Activated T-cell treated with anti-CD3 and anti-CD28 coated beads, Interleukin-2, amount 50 U/mL, for 72 hours (primary cell): ENCODE measurements at regions not wholly inside any gene's neighbourhood (a gene's known extent, or its start where the extent isn't known, plus 50 kb on each side); places are given as distances from the start of the nearest gene placed in this dataset.

Experiments
- ATAC-seq, 2 donors: fragments of 150-1000 bp; cut with Tn5 transposase; replicated peaks in 1 of 2; 2 replicates each; pipeline ENCODE4 v1.10.0; 2021; ENCODE audit warnings: moderate library complexity in 2 of 2, mild to moderate bottlenecking in 1 of 2
- DNase-seq, 2 donors: peaks; one replicate each; pipeline ENCODE4 v3.0.0; 2021 to 2022; ENCODE audit warnings: mixed read lengths in 1 of 2
- H3K27ac Mint-ChIP-seq: one replicate; pipeline ENCODE4 v1.8.0; 2022; ENCODE audit warnings: mild to moderate bottlenecking, moderate library complexity, mixed read lengths
- H3K27me3 Mint-ChIP-seq: one replicate; pipeline ENCODE4 v1.8.0; 2022; ENCODE audit warnings: low read depth, mixed read lengths
- H3K36me3 Mint-ChIP-seq, 2 donors: one replicate each; pipeline ENCODE4 v1.8.0; 2022; ENCODE audit warnings: mixed read lengths in 2 of 2, mild to moderate bottlenecking in 1 of 2; ENCODE audit not compliant: insufficient read depth in 2 of 2
- H3K4me1 Mint-ChIP-seq: one replicate; pipeline ENCODE4 v1.8.0; 2022; ENCODE audit warnings: low read depth, mixed read lengths
- H3K4me3 Mint-ChIP-seq, 2 donors: one replicate each; pipeline ENCODE4 v1.8.0; 2022; ENCODE audit warnings: mild to moderate bottlenecking in 2 of 2, mixed read lengths in 2 of 2, moderate library complexity in 2 of 2
- H3K9me3 Mint-ChIP-seq, 2 donors: one replicate each; pipeline ENCODE4 v1.8.0; 2022; ENCODE audit warnings: mixed read lengths in 2 of 2

DNA sequence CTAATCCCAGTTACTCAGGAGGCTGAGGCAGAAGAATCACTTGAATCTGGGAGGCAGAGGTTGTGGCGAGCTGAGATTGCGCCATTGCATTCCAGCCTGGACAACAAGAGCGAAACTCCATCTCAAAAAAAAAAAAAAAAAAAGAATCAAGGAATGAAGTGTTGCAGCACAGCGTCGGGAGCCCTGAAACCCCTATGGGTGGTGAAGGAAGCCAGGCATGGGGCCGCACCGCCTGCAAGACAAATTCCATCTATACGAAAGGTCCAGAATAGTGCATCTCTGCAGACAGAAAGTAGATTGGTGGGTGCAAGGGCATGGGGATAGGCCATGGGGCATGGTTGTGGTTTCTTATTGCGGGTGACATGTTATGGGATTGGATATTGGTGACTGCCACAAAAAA lies 98.6 kb upstream of the PRR20G start:
- Mint-ChIP-seq H3K4me1 (no peaks in the 10 kb centered on the region), H3K4me3 (no peak overlapping the region), H3K27me3 (no peaks in the 10 kb centered on the region), H3K27ac (no peak overlapping the region), H3K36me3 (no peaks in the 10 kb centered on the region), H3K9me3 (no peaks in the 10 kb centered on the region)
- DNase-seq, result no peak
- no peak for ATAC-seq

DNA sequence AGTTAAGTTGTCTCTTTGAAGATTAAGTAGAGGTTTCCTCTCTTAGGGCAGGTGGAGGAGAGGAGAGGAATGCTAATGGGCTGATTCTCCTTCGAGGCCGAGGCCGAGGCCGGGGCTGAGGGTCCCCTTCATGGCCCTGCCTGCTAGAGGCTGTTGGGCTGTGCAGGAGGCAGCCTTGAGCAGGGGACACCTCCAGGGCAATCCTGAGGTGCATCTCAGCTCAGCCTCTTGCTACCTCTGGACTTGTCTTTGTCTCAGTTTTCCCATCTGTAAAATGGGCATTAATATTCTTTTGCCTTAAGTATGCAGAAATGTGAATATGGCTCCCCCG lies 97.7 kb upstream of the PRR20G start:
- H3K36me3 Mint-ChIP-seq, result no peaks in the 10 kb centered on the region
- no peak overlapping the region for H3K4me3 Mint-ChIP-seq
- no peak overlapping the region for H3K27ac Mint-ChIP-seq
- ATAC-seq, result no peak
- DNase-seq, result no peak
- H3K4me1 Mint-ChIP-seq, result no peaks in the 10 kb centered on the region
- peaks cover 9% of the 10 kb centered on the region for H3K27me3 Mint-ChIP-seq
- peaks cover 0 to 2% of the 10 kb centered on the region in 2 donors for H3K9me3 Mint-ChIP-seq

DNA sequence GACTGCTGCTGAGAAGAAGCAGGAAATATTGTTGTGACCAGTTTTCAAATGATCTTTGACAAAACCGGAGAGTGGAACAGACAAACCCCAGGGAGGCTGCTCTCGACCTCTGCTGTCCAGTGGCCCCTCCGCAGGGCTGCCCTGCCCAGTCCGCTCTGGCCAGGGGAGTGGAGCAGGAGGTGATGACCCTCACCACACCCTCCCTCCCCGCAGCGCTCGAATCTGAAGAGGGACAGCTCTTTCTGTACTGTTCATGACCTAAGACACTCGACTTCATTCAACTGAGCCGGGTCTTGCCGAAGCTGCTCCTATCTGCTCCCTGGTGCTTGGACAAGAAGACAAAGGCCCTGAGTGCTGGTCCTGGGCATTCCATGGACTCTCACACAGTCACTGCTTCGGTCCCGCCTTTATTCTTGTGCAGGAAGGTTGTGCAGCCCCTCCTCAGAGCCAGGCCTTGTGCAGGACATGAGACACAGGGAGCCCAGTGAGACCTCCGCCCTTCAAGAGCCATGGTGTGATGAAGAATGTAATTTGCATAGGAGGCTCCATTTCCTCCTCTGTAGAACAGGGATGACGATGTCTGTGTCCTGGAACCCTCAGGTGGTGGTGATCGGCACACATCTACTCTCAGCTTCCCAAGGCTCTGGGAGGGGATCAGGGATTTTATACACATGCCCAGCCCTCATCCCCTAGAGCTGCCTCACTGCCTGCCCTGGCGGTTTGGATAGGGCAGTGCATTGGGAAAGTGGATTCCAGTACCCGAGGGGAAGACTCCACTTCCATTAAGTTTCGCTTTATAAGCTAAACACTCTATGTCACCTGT lies 97.1 kb upstream of the PRR20G start:
- H3K4me3 Mint-ChIP-seq, result no peak overlapping the region
- no peak for DNase-seq
- no peaks in the 10 kb centered on the region for H3K36me3 Mint-ChIP-seq
- peaks cover 0 to 3% of the 10 kb centered on the region in 2 donors for H3K9me3 Mint-ChIP-seq
- peaks cover 12% of the 10 kb centered on the region for H3K27me3 Mint-ChIP-seq
- ATAC-seq, result no peak
- no peak overlapping the region for H3K27ac Mint-ChIP-seq
- H3K4me1 Mint-ChIP-seq, result no peaks in the 10 kb centered on the region

DNA sequence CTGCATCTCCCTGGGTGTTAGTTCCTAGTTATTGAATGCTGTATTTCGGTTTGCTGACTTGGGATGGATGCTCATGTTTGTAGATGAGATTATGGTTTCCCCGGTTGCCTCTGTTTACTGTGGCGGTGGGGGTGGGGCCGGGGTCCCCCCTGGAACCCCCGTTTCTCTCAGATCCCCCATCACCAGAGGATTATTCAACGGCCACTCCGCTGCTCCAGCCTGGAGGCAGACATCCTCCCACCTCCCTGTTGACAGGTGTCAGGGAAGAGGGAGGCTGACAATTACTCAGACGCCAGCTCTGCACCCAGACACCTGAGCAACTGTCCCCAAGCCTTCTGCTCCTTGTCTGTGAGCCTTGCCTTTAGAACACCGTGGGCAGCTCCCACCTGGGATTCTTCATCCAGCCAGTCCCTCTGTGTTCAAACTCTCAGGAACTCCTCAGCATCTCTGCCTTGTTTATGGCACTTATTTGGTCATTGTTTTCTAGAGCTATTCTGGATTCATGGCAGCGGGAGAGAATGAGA lies 95.9 kb upstream of the PRR20G start:
- Mint-ChIP-seq H3K27ac (no peak overlapping the region), H3K36me3 (no peaks in the 10 kb centered on the region), H3K27me3 (peaks cover 12% of the 10 kb centered on the region), H3K4me1 (no peaks in the 10 kb centered on the region), H3K9me3 (peaks cover 0 to 3% of the 10 kb centered on the region in 2 donors), H3K4me3 (no peak overlapping the region)
- ATAC-seq, result no peak
- no peak for DNase-seq

DNA sequence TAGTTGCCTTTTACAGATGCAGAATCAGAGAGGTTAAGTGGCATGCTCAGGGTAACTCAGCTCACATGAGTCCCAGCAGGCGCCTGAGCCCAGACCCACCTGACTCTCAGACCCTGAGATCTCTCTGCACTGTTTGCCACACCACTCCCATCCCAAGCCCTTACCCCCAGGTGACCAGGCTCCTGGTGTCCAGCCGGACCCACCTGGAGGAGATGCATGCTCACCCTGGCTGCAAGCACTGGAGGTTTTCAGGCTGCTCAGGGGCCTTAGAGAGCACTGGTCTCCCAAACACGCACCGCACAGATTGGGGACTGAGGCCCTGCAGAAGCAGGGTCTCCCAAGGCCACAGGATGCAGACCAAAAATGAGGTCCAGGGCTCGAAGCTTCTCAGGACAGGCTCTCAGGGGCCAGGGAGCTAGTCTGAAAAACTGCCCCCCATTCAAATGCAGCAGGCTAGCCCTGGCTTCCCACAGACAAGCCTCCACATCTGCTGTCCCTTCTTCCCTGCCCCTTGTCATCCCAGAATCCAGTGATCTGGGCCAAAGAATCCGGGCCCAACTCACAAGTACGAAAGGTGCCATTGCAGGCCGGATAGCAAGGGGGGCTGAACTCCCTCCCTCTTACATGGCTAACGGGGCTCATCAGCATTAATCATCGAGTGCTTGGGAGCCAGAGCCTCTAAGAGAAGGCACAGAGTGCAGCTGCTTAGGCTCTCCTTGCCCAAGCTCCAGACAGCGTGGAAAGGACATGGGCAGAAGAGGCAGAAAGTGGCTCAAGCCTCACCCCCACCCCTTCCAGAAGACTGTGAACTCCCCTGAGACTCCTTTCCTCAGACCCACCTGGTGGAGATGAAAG lies 90.2 kb upstream of the PRR20G start:
- Mint-ChIP-seq H3K27me3 (peaks cover 12% of the 10 kb centered on the region), H3K4me3 (no peak overlapping the region), H3K9me3 (peaks cover 0 to 3% of the 10 kb centered on the region in 2 donors), H3K36me3 (no peaks in the 10 kb centered on the region), H3K27ac (no peak overlapping the region), H3K4me1 (no peaks in the 10 kb centered on the region)
- ATAC-seq (no peak), DNase-seq (no peak)

DNA sequence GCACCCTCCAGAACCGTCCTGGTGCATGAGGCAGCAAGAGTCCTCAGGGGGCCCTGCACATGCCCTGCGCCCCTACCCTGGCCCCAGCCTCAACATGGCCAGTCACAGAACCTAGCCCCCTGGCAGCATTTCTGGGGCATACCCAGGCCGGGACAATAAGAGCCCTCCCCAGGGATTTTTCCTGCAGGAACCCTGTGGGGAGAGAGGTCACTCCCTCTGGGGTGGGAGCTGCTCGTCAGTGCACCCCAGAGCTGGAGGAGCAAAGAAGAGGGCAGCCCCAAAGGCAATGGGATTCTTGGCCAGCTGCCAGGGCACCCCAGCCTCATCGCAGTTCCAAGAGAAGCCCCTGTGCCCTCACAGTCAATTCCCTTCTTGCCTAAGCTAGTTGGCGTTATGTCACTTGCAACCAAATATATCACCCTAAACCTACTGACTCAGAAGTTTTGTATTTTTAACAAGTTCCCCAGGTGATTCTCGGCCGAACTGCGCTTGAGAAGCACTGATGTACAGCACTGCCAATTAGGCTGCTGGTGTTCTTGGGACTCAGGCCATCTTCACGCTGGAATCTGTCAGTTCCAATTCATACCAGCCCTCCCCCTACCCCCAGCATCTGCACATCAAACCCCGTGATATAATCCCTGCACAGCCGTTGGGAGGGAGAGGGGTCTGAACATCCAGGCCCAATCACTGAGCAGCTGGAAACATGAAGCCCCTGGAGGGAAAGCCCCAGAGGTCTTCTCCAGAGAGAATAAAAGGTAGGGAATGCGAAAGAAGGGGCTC lies 87.5 kb upstream of the PRR20G start:
- ATAC-seq (no peak), DNase-seq (no peak)
- Mint-ChIP-seq H3K4me1 (no peaks in the 10 kb centered on the region), H3K36me3 (no peaks in the 10 kb centered on the region), H3K27me3 (peaks cover 7% of the 10 kb centered on the region), H3K4me3 (no peak overlapping the region), H3K9me3 (no peaks in the 10 kb centered on the region), H3K27ac (no peak overlapping the region)

DNA sequence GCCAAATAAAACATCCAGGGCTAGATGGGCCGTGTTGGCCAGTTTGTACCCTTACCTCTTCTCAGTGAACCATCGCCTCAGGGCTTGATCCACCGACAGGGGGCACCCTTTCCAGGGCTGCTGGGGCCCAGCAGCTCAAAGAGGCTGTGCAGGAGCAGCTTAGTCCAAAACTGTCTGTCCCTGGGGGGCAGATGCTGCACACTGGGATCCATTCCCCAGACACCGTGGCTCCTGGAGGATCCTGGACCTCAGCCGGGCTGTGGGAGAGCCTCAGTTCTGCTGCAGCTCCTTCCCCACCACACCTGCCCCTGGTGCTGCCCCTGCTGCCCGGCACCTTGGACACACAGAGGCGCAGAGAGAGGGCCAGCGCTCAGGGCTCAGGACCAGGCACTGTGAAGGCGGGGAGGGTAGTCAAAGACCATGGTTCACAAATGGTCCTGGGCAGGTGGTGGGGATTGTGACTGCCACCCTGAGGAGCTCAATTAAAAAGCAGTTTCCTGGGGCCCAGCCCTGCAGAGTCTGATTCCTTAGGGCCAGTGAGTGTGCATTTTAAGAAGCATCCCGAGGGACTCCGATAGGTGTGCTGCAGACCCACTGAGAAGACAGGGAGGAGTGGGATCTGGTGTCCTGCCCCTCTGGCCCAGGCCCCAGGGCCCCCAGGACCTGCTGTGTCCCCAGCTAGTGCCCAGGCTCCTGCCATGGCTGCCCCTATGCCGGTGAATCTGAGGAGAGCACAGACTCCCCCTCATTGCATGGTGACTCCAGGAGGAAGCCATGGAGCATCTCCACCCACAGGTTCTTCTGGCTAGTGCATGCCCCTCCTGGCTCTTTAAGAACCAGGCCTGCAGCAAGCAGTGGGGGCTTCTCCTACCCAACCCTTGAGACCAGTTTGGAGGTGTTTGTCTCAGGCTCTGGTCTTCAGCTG lies 86.5 kb upstream of the PRR20G start:
- no peaks in the 10 kb centered on the region for H3K36me3 Mint-ChIP-seq
- H3K9me3 Mint-ChIP-seq, result no peaks in the 10 kb centered on the region
- no peaks in the 10 kb centered on the region for H3K4me1 Mint-ChIP-seq
- ATAC-seq (no peak), DNase-seq (peak; percentile 31 to 38)
- no peak overlapping the region for H3K27ac Mint-ChIP-seq
- peaks cover 6% of the 10 kb centered on the region for H3K27me3 Mint-ChIP-seq
- H3K4me3 Mint-ChIP-seq, result no peak overlapping the region

DNA sequence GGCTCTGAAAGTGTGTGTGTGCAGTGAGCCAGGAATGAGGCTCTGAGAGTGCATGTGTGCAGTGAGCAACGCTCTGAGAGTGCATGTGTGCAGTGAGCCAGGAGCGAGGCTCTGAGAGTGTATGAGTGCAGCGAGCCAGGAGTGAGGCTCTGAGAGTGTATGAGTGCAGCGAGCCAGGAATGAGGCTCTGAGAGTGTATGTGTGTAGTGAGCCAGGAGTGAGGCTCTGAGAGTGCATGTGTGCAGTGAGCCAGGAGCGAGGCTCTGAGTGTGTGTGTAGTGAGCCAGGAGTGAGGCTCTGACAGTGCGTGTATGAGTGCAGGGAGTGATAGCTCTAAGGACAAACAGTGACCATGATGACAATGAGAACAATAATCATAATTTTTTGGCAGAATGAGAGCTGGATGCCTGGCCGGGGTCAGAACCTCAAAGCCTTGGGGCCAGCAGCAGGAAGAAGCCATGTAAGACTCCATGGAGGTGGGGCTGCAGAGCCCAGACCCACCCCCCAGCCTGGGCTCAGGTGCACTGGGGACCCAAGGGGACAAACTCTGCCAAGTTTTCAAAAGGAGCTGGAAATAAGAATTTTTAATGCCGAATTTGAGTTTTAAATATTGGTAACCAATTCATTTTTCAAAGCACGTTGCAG lies 85.7 kb upstream of the PRR20G start:
- no peak overlapping the region for H3K4me3 Mint-ChIP-seq
- no peak for DNase-seq
- H3K36me3 Mint-ChIP-seq, result no peaks in the 10 kb centered on the region
- no peak for ATAC-seq
- peaks cover 7% of the 10 kb centered on the region for H3K27me3 Mint-ChIP-seq
- no peaks in the 10 kb centered on the region for H3K9me3 Mint-ChIP-seq
- H3K27ac Mint-ChIP-seq, result no peak overlapping the region
- H3K4me1 Mint-ChIP-seq, result no peaks in the 10 kb centered on the region

DNA sequence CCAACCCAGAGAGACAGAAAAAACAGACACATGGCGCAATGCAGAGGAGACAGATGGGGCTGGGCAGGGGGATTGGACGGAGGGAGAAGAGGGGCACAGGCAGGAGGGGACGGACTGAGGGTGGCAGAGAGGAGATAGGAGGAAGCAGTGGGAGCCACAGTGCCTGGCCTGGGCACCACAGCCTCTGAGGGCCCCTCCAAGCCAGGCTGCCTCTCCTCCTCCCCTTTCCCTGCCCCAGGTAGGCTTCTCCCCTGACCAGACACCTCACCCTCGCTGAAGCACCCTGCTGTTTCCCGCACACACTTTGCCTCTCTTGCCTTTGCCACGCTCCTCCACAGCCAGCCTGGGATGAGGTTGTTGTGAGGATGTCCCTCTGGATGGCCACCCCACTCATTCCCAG lies 84.0 kb upstream of the PRR20G start:
- H3K27ac Mint-ChIP-seq, result no peak overlapping the region
- no peaks in the 10 kb centered on the region for H3K4me1 Mint-ChIP-seq
- H3K27me3 Mint-ChIP-seq, result peaks cover 18% of the 10 kb centered on the region
- ATAC-seq, result no peak
- H3K36me3 Mint-ChIP-seq, result no peaks in the 10 kb centered on the region
- H3K4me3 Mint-ChIP-seq, result no peak overlapping the region
- no peak for DNase-seq
- H3K9me3 Mint-ChIP-seq, result no peaks in the 10 kb centered on the region

DNA sequence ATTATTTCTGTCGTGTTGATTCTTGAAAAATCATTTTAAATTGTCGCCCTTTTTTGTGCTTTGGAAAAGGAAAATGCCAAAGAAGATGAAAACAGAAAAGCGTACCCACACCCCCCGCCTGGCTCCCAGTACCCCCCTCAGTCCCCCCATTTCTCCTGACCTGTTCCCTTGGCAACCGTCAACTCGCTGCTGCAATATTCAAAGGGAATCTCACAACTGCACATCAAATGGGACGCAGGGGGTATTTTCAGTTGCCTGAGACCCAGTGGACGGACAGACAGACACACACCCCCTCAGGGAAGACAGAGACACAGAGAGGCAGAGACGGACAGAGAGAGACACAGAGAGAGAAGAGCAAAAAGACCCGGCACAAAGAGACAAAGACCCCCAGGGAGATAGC lies 83.5 kb upstream of the PRR20G start:
- H3K4me1 Mint-ChIP-seq, result no peaks in the 10 kb centered on the region
- ATAC-seq (no peak), DNase-seq (no peak)
- H3K27me3 Mint-ChIP-seq, result peaks cover 23% of the 10 kb centered on the region
- no peaks in the 10 kb centered on the region for H3K36me3 Mint-ChIP-seq
- no peak overlapping the region for H3K4me3 Mint-ChIP-seq
- no peak overlapping the region for H3K27ac Mint-ChIP-seq
- no peaks in the 10 kb centered on the region for H3K9me3 Mint-ChIP-seq

DNA sequence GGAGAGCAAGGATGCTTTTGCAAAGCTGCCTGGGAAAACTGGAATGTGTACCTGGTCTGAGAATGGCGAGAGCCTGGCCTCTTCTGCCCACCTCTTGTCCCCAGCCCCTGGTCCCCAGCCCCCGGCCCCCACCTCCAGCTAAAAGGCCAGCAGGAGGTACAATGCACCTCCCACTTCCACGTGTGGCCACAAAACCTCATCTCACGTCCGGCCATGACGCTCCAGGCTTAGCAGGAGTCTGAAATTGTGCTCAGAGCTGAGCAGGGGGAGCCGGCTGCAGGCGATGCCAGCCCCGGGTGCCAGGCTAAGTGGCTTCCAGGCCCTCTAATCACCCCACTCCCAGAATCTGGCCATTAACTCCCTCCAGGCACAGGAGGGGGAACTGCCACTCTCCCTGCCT lies 83.1 kb upstream of the PRR20G start:
- H3K9me3 Mint-ChIP-seq, result no peaks in the 10 kb centered on the region
- no peak for ATAC-seq
- no peaks in the 10 kb centered on the region for H3K36me3 Mint-ChIP-seq
- DNase-seq, result no peak
- H3K27me3 Mint-ChIP-seq, result peaks cover 28% of the 10 kb centered on the region
- no peaks in the 10 kb centered on the region for H3K4me1 Mint-ChIP-seq
- no peak overlapping the region for H3K4me3 Mint-ChIP-seq
- H3K27ac Mint-ChIP-seq, result no peak overlapping the region

DNA sequence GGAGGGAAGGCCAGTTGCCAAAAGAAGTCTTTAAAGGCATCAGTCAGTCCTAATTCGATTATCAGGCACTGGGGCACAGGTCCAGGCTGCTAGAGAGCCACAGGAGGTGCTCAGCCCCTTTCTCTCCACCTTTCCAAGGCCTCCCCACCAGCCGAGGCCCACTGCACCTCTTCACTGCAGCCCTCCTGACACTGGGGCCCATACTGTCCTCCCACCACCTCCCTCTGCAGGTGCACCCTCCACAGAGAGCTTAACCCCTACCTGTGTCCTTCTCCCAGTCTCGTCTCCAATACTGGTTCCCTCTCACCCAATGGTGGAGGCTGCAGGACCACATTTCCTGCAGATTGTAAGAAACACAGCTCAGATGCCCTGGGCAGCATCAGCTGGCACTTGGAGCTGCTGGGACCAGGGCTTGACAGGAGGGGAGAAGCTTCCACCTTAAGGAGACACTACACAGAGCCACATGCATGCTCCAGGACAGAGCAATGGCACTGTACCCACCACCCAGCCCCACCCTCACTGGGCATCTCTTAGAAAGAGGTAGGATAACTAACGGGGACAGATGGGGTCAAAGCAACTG lies 81.6 kb upstream of the PRR20G start:
- H3K27me3 Mint-ChIP-seq, result peaks cover 28% of the 10 kb centered on the region
- H3K4me1 Mint-ChIP-seq, result no peaks in the 10 kb centered on the region
- H3K4me3 Mint-ChIP-seq, result no peak overlapping the region
- H3K27ac Mint-ChIP-seq, result no peak overlapping the region
- ATAC-seq, result no peak
- DNase-seq, result no peak
- no peaks in the 10 kb centered on the region for H3K36me3 Mint-ChIP-seq
- H3K9me3 Mint-ChIP-seq, result no peaks in the 10 kb centered on the region
